ENCODE measurements at regions not wholly inside any gene's neighbourhood (a gene's known extent, or its start where the extent isn't known, plus 50 kb on each side); places are given as distances from the start of the nearest gene placed in this dataset.

DNA sequence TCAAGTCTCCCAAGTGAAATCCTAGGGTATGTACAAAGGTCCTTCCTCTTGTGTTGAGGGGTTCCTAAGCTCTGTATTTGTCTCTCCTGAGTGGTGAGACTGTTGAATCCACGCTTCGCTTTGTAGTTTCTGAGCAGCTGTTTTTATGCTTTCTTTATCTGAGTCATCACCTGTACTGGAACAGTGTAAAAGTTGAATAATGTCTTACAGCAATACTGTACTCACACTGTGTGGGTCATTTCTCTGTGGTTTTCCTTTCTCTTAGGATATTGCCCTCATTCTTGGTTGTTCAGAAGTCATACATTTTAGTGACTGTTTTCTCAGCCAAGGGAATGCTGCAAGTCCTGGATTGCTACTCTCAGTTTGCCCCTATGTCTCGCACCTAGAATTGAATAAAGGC, 1596.6 kb downstream of the SLITRK5 start:
- no peak for DNase-seq

DNA sequence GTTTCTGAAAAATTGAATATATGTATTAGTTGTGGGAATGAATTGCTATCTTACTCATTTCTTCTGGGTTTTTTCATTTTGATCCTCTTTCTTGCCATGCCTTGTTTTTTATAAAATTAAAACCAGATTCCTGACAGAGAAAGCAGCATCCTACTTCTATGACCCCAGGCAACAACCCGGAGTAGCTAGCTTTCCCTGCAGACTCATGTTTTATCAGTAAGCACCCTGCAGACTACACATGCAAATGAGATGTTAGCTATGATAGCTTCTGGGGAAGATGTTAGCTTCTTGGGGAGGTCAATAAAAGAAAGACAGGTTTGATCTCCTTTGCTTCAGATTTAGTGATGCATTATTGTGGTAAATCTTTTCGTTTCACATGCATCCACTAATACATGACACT, 1598.6 kb downstream of the SLITRK5 start:
- no peak for DNase-seq

DNA sequence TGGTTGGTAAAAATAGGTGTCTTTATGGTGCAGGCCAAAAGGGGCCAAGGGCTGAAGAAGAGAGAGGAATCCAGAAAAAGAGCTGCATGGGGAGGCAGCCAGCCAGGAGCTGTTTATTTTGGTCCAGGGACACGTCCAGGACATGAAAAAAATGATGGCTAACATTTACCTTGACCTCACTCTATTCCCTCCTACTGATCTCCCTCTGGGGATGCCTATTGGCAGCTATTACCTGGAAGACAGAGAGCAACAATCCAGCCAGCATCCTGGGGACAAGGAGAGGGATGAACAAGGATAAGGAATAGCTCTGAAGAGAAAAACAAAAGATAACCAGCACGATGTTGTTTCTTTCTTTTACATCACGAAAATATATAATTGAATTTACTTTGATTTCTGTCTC, 1599.6 kb downstream of the SLITRK5 start:
- DNase-seq, result no peak

DNA sequence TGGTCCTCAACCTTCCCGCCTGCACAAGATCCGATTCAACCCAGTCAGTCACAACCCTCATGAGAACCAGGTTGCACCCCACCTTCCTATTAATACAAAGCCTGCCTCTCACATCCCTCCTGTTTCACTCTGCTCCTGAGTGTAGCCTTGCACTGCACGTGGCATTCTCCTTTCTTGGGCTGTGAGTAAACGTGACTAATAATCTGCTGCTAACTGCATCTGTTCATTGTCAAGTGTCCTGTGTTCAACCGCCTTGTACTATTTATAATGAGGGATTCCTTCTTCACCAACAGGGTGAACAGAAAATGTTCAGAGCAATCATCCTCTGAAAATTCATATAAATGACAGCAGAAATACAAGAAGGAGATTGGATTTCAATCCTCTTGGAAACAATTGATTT, 1608.2 kb downstream of the SLITRK5 start:
- no peak for DNase-seq

DNA sequence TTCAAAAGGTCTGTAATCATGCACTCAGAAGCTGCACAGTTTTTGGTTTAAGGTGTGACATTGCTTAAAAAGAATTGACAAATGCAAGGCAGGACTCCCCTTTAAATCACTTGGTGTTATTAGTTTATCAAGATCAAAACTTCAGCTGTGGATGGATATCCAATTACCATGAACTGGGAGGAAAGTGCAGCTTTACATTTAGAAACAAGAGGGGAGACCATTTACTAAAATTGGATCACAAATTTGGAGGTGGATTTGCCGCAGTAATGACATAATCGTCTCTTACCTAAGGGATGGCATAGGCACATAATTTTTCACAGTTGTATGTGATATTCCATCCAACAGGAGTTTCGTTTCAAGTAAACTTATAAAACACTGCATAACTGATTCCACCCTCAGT, 1610.2 kb downstream of the SLITRK5 start:
- no peak for DNase-seq

DNA sequence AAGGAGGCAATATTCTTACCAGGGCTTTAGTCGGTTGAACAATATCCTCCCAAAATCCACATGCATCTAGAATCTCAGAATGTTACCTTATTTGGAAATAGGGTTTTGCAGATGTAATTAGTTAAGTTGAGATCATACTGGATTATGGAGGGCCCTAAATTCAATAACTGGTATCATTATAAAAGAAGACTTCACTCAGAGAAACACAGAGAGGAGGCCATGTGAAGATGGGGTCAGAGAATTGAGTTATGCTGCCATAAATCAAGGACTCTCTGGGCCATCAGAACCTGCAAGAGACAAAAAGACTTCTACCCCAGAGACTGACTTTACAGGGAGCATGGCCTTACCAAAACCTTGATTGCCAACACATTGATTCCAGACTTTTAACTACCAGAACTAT, 1611.1 kb downstream of the SLITRK5 start:
- DNase-seq, result no peak

DNA sequence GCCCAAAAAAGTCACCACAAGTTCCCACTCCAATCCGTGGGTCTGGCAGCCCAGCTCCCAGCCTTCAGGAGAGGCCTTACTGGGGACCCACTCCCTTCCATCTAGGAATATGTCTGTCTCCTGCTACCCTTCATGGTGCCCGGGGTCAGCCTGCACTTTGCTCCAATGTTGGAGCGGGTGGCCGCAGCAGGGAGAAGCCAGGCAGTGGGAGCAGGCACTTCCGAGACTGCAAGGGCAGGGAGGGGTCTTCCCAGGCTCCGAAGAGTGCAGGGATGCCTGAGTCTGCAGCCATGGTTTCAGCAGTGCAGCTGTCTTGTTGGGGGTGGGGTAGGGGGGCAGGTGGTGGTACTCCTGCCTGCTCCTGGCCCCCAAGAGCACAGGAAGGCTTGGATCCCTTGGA, 1616.2 kb downstream of the SLITRK5 start:
- DNase-seq, result no peak

DNA sequence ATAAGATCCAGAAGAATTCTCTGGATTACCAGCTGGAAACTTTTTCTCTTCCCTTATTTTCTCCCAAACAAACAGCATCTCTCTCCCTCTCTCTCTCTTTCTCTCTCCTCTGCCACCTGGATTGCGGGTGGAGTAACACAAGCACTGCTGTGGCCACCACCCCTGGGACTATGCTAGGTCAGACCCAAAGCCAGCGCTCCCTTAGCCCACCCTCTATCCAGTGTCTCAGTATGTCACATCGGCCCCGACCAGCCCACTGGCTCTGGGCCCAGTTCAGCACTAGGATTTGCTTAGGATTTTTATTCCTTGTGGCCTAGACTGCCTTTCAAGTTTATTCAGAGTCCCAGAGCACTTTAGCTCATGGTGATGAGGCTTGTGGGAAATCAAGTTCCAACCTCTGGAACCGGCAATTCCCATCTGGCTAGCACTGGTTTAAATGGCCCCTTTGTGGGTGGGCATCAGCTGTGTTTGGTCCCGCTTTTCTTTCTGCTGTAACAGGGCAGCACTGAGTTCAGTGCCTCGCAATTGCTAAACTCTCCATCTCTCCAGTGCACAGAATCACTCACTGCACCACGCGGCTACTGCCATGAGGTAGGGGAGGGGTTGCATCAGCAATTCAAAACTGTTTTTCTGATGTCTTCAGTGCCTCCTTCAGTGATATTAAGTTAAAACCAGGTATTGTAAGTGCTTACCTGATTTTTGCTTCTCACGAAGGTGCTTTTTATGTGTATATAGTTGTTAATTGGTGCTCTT, 1623.1 kb downstream of the SLITRK5 start:
- no peak for DNase-seq

DNA sequence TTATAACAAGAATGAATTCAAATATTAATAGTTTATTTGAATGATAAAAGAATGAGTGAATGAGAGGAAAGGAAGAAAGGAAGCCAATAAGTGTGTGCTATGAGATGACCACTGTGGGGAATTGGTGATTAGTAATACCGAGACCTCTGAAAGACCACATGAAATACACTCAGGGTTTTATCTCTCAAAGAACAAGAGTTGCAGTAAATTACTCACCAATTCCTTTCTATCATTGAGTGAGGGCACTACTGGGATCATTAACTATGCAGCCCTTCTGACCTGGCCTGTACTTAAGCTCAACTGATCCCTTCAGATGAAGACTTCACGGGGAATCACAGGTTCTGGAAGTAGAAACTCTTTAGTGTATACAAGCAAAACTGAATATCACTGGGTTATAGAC, 1636.1 kb downstream of the SLITRK5 start:
- DNase-seq, result no peak

DNA sequence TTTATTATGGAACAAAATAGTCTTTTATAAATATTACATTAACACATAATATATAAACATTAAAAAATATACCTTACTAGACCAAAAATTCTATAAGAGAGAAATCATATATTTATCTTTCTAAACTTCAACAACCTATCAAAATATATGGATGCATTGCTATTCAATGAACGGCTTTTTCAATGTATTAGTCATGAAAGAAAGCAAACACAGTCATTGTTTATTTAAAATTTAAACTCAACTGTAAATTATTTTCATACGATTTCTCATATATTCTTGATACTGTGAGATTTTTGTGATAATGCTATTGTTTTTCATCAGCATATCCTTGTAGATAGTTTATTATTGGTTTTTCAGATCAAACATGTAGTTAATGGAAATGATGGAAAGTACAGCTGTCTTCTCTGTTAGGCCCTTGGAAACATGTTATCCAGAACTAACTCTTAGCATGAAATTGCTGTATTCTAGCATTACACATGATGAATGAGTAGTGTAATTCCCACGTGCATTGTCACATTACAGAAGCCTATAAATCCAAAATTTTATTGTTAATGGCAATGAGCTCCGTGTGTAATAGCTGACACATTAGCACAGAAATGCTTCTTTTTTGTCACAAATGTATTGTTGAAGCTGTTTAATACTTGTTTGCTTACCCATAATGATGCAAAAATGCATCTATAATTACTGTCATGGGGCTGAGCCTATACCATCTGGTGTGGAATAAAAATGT, 1639.9 kb downstream of the SLITRK5 start:
- no peak for DNase-seq

DNA sequence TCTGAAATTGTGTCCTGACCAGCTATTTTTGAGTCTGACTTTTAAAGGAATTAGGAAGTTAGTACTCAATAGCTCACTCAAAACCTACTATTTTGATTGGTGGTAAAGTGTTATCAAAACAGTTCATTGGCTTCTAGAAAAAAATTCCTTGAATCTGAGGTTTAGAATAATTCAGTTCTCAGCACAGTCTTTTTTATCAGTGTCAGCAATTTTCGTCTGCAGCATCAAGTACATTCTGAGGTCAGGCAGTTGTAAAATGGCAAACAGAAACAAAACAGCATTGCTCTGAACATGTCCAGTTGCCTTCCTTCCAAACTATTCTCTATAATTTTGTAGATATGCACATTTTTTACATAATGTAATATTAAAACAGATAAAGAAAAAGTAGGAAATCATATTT, 1644.1 kb downstream of the SLITRK5 start:
- no peak for DNase-seq

DNA sequence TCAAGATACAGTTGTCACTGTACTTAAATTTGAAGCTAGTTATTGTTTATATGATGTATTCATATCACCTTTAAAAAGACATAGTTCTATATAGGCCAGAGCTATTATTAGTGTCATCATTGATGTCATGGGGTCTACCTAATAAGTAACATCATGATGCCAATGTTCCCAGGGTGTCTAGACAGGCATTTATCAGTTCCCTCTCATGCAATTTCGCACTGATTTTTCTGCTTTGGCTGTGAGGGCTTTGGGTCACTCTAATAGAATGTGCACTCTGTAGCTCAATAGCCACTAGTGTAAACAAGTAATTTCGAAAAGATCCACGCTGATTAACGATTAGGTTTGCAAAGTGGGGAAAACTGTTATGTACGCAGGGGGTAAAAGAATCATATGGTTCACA, 1651.3 kb downstream of the SLITRK5 start:
- no peak for DNase-seq

DNA sequence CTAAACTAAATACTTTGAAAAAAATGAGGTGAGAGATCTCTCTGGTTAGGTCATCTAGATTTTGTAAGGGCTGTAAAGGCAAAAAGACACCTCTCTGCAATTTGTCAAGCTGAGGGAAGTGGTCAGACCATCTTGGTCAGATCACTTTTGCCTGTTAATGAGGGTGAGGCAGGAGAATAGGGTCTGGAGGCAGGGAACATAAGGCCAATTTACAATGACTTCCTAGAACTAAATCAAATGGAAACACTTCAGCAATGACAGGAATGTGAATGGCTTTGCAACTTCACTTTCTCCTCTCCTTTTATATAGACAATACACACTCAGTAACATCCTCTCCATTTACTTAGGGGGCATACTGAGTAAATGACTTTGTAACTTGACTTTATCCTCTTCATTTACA, 1653.4 kb downstream of the SLITRK5 start:
- DNase-seq, result no peak

DNA sequence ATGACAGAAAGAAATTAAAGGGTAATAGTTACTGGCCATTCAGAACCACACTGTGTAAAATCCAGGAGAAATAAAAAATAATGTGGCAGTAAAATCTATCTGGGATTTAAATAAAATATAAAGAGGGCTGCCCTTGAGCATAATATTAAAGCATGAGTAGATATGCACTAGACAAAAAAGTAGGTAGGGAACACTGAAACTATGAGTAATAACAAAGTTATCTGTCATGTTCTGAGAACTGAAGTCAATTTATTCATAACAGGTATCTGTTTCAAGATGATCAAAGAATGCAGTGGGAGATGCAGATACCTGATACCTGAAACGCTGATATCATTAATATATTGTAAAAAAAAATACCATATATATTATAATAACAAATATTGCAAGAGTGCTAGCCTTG, 1672.0 kb downstream of the SLITRK5 start:
- no peak for DNase-seq

DNA sequence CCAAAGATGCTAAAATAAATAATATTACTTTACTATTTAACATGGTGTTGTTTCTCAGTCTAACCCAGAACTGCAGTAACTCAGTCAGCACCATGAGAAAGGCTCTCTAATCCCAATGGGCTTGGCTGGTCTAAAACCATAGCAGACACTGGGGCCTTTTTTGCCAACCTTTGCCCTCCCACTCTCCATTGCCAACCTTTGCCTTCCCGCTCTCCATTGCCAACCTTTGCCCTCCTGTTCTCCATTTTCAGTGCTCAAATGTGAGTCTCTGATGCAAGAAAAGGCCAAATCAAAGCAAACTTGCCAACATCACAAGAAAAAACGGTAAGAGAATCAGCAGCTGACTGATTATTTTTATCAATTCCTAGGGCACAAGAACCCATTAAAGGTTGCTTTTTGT, 1681.2 kb downstream of the SLITRK5 start:
- DNase-seq, result no peak

DNA sequence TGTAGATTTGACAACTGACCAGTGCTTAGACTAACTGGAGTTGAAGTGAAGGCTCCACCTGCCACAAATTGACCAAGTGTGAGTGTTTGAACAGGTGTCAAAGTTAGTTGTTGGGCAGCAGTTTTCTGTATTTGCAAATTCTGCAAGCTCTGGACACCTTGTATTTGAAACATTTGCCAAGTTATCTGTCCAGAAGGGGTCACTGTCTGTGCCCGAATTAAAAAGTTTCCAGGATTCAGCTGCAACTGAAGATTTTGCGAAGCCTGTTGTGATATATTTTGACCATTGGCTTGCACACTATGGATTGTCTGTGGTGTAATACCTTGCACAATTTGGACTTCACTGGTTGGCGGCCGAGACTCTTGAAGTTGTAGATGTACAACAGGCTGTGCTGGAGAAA, 1690.7 kb downstream of the SLITRK5 start:
- no peak for DNase-seq

DNA sequence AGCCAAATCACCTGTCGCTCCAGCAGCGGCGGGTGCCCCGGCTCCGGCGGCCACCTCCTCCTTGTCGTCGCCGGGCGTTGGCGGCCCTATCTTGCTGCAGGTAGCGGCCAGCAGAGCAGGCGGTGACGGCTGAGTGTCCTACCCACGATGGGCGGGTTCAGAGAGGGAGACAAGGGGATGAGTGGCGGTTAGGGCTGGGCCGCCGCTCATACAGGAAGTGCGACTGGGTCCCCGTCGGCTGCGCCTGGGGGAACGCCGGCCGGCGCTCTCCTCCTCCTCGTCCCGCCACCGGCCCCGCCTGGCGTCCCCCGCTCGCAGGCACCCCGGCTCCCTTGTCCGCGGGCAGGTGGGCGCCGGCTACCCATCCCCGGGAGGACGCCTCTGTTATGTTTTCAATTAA, 1692.0 kb downstream of the SLITRK5 start:
- DNase-seq, result no peak

DNA sequence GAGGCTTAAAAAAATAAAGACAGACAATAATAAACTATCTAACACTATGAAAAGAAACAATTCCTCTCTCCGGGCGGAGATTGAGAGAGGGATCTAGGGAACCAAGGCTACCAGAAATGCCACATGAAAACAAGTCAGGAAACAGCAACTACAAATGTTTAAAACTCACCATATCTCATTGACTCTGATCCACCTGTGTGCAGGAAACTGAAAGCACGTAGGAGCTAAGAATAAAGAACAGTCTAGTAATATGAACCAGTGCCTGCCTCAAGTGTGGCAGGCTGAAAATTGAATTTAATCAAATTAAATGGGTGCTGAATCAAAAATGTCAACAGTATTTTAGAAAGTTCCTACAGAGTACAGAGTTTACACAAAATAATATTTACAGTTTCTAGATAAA, 1701.0 kb downstream of the SLITRK5 start:
- no peak for DNase-seq

DNA sequence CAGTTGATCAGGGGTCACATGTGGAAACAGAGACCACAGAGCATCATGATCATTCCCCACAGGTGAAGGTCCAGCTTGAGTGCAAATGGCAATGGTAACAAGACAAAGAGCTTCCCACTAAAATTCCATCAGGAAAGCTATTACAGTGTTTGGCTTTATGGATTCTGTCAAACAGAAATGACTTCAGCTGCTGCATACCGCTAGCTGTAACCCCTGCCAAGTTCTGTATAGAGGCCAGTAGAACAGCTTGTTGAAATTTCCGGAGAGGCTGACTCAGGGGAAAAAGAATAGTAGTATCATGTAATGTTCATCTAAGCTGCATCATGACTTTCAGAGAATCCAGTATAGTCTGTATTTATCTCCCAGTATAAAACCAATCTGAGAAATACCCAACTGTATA, 1704.7 kb downstream of the SLITRK5 start:
- no peak for DNase-seq

DNA sequence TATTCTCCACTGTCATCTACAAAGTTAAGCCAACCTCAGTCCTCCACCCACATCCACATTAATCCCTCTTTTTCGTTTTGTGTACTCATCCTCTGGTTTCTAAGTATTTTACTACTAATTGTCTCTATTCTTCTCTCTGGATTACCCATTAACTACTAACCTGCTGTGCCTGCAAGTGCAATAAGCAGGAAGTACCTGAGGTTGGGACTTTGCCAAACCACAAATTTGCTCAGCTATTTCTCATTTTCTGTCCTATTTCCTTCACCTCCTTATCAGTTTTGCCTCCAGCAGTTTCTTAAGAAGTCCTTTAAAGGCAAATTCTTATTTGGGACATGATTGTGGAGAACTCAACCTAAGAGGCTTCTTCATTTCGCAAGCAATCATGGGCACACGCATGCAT, 1708.9 kb downstream of the SLITRK5 start:
- no peak for DNase-seq

DNA sequence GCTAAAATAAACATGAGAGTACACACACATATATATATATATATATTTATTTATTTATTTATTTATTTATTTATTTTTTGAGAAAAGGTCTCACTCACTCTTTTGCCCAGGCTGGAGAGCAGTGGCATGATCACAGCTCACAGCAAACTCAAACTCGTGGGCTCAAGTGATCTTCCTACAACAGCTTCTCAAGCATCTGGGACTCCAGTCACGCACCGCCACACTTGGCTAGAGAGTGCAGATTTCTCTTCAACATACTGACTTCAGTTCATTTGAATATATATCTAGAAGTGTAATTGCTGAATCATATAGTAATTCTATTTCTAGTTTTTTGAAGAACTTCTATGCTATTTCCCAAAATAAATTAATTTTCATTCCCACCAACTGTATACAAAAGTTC, 1711.8 kb downstream of the SLITRK5 start:
- DNase-seq, result no peak

DNA sequence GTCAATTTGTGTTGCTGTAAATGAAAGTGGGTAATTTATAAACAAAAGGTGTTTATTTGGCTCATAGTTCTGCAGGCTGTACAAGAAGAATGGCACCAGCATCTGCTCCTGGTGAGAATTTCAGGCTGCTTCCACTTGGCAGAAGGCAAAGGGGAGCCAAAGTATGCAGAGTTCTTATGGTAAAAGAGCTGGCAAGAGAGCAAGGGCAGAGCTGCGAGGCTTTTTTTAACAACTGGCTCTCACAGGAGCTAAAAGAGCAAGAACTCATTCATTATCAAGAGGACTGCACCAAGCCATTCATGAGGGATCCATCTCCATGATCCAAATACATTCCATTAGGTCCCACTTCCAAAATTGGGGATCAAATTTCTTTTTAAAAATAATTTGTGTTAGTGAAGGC, 1712.7 kb downstream of the SLITRK5 start:
- DNase-seq, result no peak

DNA sequence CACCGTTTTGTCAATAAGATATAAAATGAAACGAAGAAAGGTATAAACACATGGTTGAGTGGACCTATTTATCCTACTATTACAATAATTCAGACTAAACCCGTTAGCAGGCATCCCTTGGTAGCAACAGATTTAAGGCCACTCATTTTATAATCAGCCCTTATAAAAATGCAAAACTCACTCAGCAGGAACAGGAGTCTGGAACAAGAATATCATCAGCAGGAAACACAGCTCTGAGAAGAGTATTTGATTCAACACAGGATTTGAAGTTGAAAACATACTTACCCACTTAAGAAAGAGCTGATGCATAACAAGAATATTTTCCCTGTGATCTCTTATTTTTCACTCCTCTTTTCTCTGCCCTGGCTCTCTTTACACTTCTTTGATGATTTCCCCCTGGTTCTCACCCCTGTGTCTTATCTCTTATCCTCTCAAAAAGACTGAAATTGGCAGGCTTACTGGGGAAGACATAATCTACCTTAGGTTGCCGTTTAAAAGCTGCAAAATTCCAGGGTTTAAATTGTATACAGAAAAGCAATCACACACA, 1722.7 kb downstream of the SLITRK5 start:
- peak; percentile 91 for DNase-seq

DNA sequence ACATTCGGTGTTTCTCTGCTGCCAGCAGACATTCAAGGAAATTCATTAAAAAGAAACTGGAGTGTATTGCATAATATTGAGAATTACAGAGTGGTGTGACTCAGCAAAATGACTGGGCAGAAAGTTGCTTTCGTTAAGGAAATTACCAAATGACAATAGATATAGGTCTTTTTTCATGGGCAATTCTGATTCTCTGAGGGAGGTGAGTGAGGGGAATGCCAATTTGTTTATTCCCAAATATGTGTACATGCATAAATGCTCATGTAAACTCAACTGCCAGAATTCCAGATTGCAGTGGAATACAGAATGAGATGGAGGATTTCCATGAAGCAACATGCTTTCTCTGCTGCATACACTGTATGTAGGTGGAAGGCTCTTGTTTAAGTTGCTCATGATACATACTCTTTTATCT, 1730.1 kb downstream of the SLITRK5 start:
- DNase-seq, result no peak

DNA sequence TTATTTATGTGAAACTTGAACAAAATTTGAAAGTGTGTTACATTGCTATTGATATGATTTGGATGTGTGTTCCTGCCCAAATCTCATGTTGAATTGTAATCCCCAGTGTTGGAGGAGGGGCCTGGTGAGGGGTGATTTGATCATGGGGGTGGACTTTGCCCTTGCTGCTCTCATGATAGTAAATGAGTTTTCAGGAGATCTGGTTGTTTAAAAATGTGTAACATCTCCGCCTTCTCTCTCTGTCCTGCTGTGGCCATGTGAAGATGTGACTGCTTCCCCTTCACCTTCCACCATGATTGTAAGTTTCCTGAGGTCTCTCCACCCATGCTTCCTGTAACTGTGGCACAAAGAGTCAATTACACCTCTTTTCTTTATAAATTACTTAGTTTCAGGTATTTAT, 1731.0 kb downstream of the SLITRK5 start:
- DNase-seq, result no peak
